Pancreas (tissue), 10 donors: ENCODE measurements at regions not wholly inside any gene's neighbourhood (a gene's known extent, or its start where the extent isn't known, plus 50 kb on each side); places are given as distances from the start of the nearest gene placed in this dataset.

Experiments
- ATAC-seq, 4 donors: fragments of 200-7000 bp; cut with Tn5 transposase; one replicate each; pipeline versions ENCODE4 v1.8.0 to v1.9.1; 2020; ENCODE audit warnings: mild to moderate bottlenecking in 4 of 4, moderate library complexity in 4 of 4
- DNase-seq, 6 donors: peaks; one replicate each; pipeline ENCODE4 v3.0.0-alpha.2; 2020
- FAIRE-seq: peaks from 2 replicates; lab custom pipeline; 2012; peaks lifted over from hg19 to GRCh38; lab: Jason Lieb, UNC
- H3K27ac ChIP-seq, 4 donors: fragments of 200-600 bp; sonication (generic); 1 replicate in 3 of 4; 2 replicates in 1 of 4; pipeline versions ENCODE4 v1.5.0 to v1.8.0; 2020
- H3K27me3 ChIP-seq, 4 donors: fragments of 200-600 bp; one replicate each; pipeline ENCODE4 v1.8.0; 2021
- H3K36me3 ChIP-seq, 3 donors: fragments of 200-600 bp; sonication (generic) in 1 of 3; one replicate each; pipeline versions ENCODE4 v1.5.0 to v1.8.0; 2020 to 2021
- H3K4me1 ChIP-seq, 3 donors: fragments of 200-600 bp; one replicate each; pipeline ENCODE4 v1.8.0; 2021
- H3K4me3 ChIP-seq, 4 donors: fragments of 200-600 bp; sonication (generic) in 2 of 4; one replicate each; pipeline versions ENCODE4 v1.5.0 to v1.8.0; 2020 to 2021
- H3K9me3 ChIP-seq, 4 donors: fragments of 200-600 bp; one replicate each; pipeline ENCODE4 v1.8.0; 2021
- CTCF ChIP-seq, 4 donors: fragments of 200-600 bp; sonication (generic) in 3 of 4; IDR thresholded peaks; one replicate each; pipeline versions ENCODE4 v1.5.0 to v1.8.0; 2021; ENCODE audit warnings: antibody characterized with exemption in 4 of 4
- WGBS, 2 donors: extraction: QIAGEN DNeasy Blood & Tissue Kit; methylation state at CpG; one replicate each; pipeline ENCODE4 v1.1.7; 2013; 5-methylcytosine and 5-hydroxymethylcytosine counted together
- intact Hi-C, 3 donors: fragments of 100-400 bp; cut with DNase I; formaldehyde crosslinking; loops; one replicate each; pipeline versions ENCODE4 v1.11.1 to v1.14.2; 2022
- donor health status: healthy with polysubstance abuse.
- donor health status: DM: no; HTN: no; CAD: no; lungs with moderate emphysema.
- donor health status: DM: no; HTN: no; CAD: no.
- donor health status: control.
- donor health status: control.
- donor health status: Bipolar disorder and iron deficiency.
- donor health status: DM: yes; HTN: yes; CAD: no.
- donor health status: DM: no; HTN: no; CAD: no.
- donor health status: DM: no; HTN: no; CAD: no.
- donor health status: DM: yes; HTN: yes; CAD: no.

DNA sequence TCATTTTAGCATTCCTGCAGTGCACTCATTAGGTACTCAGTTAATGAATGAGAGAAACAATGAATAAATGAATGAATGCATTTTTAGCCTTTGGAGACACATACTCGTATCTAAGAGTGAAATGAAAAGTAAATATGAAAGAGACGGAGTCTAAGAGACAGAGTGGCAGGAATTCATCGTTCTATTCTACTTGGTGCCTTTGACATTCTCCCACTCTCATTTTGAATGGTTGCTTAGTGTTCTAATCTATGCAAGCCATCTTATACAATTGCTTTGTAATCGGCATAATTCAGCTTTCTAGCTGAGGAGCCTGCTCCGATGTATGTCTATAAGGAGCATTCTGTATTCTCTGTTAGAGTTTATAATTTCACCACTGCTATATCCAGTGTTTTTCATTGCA lies 554.9 kb downstream of the PLCL1 start:
- intact Hi-C loops: no loop called here
- TF ChIP-seq CTCF (IDR thresholded peaks at IDR 0.05): no peak
- no peaks in the 10 kb centered on the region for H3K9me3 ChIP-seq
- DNase-seq (no peak), FAIRE-seq (no peak), ATAC-seq (no peak)
- H3K27ac ChIP-seq: no peak overlapping the region
- no peaks in the 10 kb centered on the region for H3K36me3 ChIP-seq
- 62 to 69% methylated on average over 5 of the region's 5 CpGs for WGBS, 2 donors
- H3K4me3 ChIP-seq: no peak overlapping the region
- H3K27me3 ChIP-seq: no peaks in the 10 kb centered on the region
- H3K4me1 ChIP-seq: no peaks in the 10 kb centered on the region

DNA sequence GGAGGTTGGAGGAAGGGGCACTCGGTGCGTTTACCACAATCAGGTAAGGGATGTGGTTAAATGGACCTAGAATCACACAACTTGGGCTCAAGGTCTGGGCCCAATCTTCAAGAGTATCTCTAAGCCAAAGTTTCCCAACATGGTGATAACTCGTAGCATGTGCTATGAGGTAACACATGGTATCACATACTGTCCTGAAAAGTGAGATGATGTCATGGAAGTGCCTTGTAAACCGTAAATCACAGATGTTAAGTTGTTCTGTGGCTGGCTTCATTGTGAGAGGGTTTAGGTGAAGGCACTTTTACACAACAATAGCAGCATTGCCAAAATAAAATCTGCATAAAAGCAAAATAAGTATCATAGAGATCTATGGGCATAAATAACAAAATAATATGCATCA lies 551.8 kb downstream of the PLCL1 start:
- intact Hi-C loops: no loop called here
- DNase-seq (no peak), ATAC-seq (no peak), FAIRE-seq (no peak)
- TF ChIP-seq CTCF (IDR thresholded peaks at IDR 0.05): no peak
- no peak overlapping the region for H3K4me3 ChIP-seq
- H3K27ac ChIP-seq: no peak overlapping the region
- no peaks in the 10 kb centered on the region for H3K36me3 ChIP-seq
- no peaks in the 10 kb centered on the region for H3K9me3 ChIP-seq
- WGBS, 2 donors: 55 to 58% methylated on average over 4 of the region's 4 CpGs
- no peaks in the 10 kb centered on the region for H3K4me1 ChIP-seq
- H3K27me3 ChIP-seq: no peaks in the 10 kb centered on the region

GRCh38 chr2:198351647-198352046 lies 547.3 kb downstream of the PLCL1 start:
- intact Hi-C loops: no loop called here
- FAIRE-seq (no peak), DNase-seq (no peak), ATAC-seq (no peak)
- H3K27ac ChIP-seq: no peak overlapping the region
- no peaks in the 10 kb centered on the region for H3K9me3 ChIP-seq
- no peaks in the 10 kb centered on the region for H3K4me1 ChIP-seq
- TF ChIP-seq CTCF (IDR thresholded peaks at IDR 0.05): no peak
- no peak overlapping the region for H3K4me3 ChIP-seq
- no peaks in the 10 kb centered on the region for H3K27me3 ChIP-seq
- H3K36me3 ChIP-seq: no peaks in the 10 kb centered on the region
- WGBS, 2 donors: 51 to 65% methylated on average over 4 of the region's 4 CpGs

GRCh38 chr2:198347946-198348345 lies 543.6 kb downstream of the PLCL1 start:
- ATAC-seq (no peak), DNase-seq (no peak), FAIRE-seq (no peak)
- intact Hi-C loops: no loop called here
- H3K4me3 ChIP-seq: no peak overlapping the region
- no peaks in the 10 kb centered on the region for H3K27me3 ChIP-seq
- TF ChIP-seq CTCF (IDR thresholded peaks at IDR 0.05): no peak
- H3K9me3 ChIP-seq: no peaks in the 10 kb centered on the region
- H3K27ac ChIP-seq: no peak overlapping the region
- H3K4me1 ChIP-seq: no peaks in the 10 kb centered on the region
- H3K36me3 ChIP-seq: no peaks in the 10 kb centered on the region
- 69 to 79% methylated on average over 4 of the region's 4 CpGs for WGBS, 2 donors

DNA sequence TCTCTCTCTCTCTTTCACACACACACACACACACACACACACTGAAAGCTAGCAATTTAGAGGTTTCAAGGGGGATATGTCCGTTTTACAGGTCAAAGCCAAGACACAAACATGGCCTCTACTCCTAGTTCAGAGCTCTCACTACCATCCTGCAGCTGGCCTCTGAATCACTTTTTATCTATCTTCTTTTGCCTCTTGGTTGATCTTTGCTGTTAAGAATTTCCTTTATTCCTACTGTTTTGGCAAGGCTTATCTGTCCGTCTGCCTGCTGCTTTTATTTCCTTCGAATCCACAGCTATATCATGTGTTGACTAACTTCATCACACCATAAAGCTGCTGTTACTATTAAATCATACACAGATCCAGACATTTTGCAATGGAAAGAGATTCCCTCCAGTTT lies 543.0 kb downstream of the PLCL1 start:
- Histone ChIP-seq H3K4me1 (no peaks in the 10 kb centered on the region), H3K27me3 (no peaks in the 10 kb centered on the region), H3K36me3 (no peaks in the 10 kb centered on the region), H3K4me3 (no peak overlapping the region), H3K27ac (no peak overlapping the region), H3K9me3 (no peaks in the 10 kb centered on the region)
- no peak for FAIRE-seq
- ATAC-seq: no peak
- no peak for DNase-seq
- intact Hi-C loops: no loop called here
- no peak for TF ChIP-seq CTCF (IDR thresholded peaks at IDR 0.05)
- WGBS, 2 donors: 41 to 46% methylated on average over 3 of the region's 3 CpGs
